A549 (cell line): ENCODE measurements at regions not wholly inside any gene's neighbourhood (a gene's known extent, or its start where the extent isn't known, plus 50 kb on each side); places are given as distances from the start of the nearest gene placed in this dataset.

ENCODE experiments used
- EHMT2 ChIP-seq: fragments of 200-600 bp; sonication (generic); IDR thresholded peaks from 2 replicates; pipeline ENCODE4 v1.6.1; 2016; ENCODE audit warnings: antibody characterized with exemption, low read depth, mild to moderate bottlenecking, moderate library complexity
- EP300 ChIP-seq, 2 experiments: fragments of >200 bp; sonication (Bioruptor Twin); formaldehyde crosslinking; IDR thresholded peaks; 2 replicates in 1 of 2; 3 replicates in 1 of 2; pipeline ENCODE4 v1.6.1; 2016 to 2017
- MAZ ChIP-seq: fragments of 150-350 bp; IDR thresholded peaks from 2 replicates; pipeline ENCODE4 v1.6.1; 2014; ENCODE audit warnings: antibody characterized with exemption, low read depth, low read length, borderline replicate concordance
- NPAS2 ChIP-seq: fragments of 250-450 bp; sonication (Bioruptor Pico); IDR thresholded peaks from 2 replicates; pipeline ENCODE4 v1.8.0; 2022; ENCODE audit warnings: mild to moderate bottlenecking, moderate library complexity, borderline replicate concordance
- POLR2A ChIP-seq: IDR thresholded peaks from 2 replicates; pipeline ENCODE4 v1.6.1; 2012; ENCODE audit warnings: mild to moderate bottlenecking, low read length
- RAD21 ChIP-seq, 2 experiments: fragments of >200 bp in 1 of 2; sonication (Bioruptor Twin) in 1 of 2; formaldehyde crosslinking in 1 of 2; IDR thresholded peaks in 1 of 2; conservative IDR thresholded peaks in 1 of 2; 2 replicates in 1 of 2; 3 replicates in 1 of 2; pipeline ENCODE4 v1.6.1; 2012 to 2018; ENCODE audit warnings: inconsistent platforms in 1 of 2
- RCOR1 ChIP-seq: fragments of 150-350 bp; IDR thresholded peaks from 2 replicates; pipeline ENCODE4 v1.6.1; 2014; ENCODE audit warnings: antibody characterized with exemption, low read length, low read depth
- RNF2 ChIP-seq: fragments of 200-600 bp; sonication (generic); IDR thresholded peaks from 2 replicates; pipeline ENCODE4 v1.6.1; 2016; ENCODE audit warnings: low read depth, mild to moderate bottlenecking, antibody characterized with exemption, moderate library complexity, borderline replicate concordance
- SMC3 ChIP-seq: fragments of >200 bp; sonication (Bioruptor Twin); formaldehyde crosslinking; IDR thresholded peaks from 3 replicates; pipeline ENCODE4 v1.6.1; 2018; ENCODE audit warnings: inconsistent platforms
- TF ChIP-seq, protein P1 (sequence below): fragments of >200 bp; sonication (Bioruptor Twin); formaldehyde crosslinking; IDR thresholded peaks from 3 replicates; pipeline ENCODE4 v1.5.1; 2016

DNA sequence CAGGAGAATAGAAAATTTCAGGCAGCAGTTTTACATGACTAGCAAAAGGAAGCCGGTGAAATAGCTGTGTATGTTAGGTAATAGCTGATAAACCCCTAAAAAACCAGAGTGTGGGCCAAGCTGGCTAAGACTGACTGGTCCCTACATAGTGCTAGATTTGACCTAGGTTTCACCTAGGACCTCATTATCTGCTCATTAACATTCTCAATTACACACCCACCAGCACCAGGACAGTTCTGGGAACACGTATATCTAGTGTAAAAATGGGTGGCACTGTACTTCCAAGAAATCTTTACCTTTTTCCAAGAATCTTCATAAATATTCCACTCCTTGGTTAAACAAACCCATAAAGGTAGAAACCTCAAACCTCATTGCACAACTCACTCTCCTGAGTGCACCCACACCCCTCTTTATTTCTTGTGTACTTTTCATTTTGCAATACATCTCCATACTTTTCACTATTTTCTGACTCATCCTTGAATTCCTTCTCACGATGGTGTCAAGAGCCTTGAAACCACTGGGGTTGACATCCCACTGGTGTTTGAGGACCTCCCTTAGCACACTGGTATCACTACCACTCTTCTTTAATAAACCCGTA lies 262.7 kb upstream of the KCNJ16 start:
- TF ChIP-seq RNF2 (no peak), POLR2A (no peak), EP300 (IDR thresholded peaks at IDR 0.05) (peak; percentile 76 to 82; a peak in 3 of 5 replicates), NPAS2 (CRISPR knock-in tag) (no peak), RCOR1 (no peak), RAD21 (conservative IDR thresholded peaks at IDR 0.05 in 1 of 2, IDR thresholded peaks at IDR 0.05 in 1 of 2) (peak in 1 of 2 experiments; percentile 52; a peak in 2 of 5 replicates), MAZ (no peak), SMC3 (peak; percentile 46; the same call in 1 of the 3 replicates), EHMT2 (no peak)
- TF ChIP-seq, protein P1, sequence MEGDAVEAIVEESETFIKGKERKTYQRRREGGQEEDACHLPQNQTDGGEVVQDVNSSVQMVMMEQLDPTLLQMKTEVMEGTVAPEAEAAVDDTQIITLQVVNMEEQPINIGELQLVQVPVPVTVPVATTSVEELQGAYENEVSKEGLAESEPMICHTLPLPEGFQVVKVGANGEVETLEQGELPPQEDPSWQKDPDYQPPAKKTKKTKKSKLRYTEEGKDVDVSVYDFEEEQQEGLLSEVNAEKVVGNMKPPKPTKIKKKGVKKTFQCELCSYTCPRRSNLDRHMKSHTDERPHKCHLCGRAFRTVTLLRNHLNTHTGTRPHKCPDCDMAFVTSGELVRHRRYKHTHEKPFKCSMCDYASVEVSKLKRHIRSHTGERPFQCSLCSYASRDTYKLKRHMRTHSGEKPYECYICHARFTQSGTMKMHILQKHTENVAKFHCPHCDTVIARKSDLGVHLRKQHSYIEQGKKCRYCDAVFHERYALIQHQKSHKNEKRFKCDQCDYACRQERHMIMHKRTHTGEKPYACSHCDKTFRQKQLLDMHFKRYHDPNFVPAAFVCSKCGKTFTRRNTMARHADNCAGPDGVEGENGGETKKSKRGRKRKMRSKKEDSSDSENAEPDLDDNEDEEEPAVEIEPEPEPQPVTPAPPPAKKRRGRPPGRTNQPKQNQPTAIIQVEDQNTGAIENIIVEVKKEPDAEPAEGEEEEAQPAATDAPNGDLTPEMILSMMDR: no peak
